GM10266 (cell line): ENCODE measurements at regions not wholly inside any gene's neighbourhood (a gene's known extent, or its start where the extent isn't known, plus 50 kb on each side); places are given as distances from the start of the nearest gene placed in this dataset.
"Not testable (repeated sequence)": the region's sequence is repeated elsewhere in the genome, so short reads cannot be mapped to it uniquely, and the experiment has no call there.

ENCODE experiments used
- DNase-seq: peaks from one replicate; pipeline ENCODE4 v3.0.0; 2012; ENCODE audit errors: extremely low spot score
- TF ChIP-seq, protein P1 (sequence below): IDR thresholded peaks from 2 replicates; pipeline ENCODE4 v1.5.1; 2012; ENCODE audit warnings: mild to moderate bottlenecking, low read depth; ENCODE audit not compliant: control insufficient read depth, insufficient read depth; ENCODE audit errors: missing control alignments

DNA sequence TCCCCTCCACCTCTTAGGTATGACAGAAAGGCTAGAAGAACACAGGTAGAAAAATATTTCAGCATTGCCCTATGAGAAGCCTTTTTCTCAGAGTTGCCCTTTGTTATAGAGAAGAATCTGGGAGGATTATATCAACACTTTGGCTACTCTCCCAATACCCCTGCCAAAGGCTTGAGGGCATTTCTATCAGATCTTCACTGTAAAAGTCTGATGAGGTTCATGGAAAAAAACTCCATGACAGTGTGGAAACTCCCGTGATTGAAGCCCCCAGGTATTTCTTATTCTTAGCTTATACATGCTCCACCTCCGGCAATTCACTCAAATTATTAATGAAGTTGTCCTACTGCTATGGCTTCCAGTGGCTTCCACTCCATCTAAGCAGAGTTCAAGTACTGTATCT lies 753.6 kb downstream of the CENPC start:
- TF ChIP-seq, protein P1, sequence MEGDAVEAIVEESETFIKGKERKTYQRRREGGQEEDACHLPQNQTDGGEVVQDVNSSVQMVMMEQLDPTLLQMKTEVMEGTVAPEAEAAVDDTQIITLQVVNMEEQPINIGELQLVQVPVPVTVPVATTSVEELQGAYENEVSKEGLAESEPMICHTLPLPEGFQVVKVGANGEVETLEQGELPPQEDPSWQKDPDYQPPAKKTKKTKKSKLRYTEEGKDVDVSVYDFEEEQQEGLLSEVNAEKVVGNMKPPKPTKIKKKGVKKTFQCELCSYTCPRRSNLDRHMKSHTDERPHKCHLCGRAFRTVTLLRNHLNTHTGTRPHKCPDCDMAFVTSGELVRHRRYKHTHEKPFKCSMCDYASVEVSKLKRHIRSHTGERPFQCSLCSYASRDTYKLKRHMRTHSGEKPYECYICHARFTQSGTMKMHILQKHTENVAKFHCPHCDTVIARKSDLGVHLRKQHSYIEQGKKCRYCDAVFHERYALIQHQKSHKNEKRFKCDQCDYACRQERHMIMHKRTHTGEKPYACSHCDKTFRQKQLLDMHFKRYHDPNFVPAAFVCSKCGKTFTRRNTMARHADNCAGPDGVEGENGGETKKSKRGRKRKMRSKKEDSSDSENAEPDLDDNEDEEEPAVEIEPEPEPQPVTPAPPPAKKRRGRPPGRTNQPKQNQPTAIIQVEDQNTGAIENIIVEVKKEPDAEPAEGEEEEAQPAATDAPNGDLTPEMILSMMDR: no peak
- no peak for DNase-seq

DNA sequence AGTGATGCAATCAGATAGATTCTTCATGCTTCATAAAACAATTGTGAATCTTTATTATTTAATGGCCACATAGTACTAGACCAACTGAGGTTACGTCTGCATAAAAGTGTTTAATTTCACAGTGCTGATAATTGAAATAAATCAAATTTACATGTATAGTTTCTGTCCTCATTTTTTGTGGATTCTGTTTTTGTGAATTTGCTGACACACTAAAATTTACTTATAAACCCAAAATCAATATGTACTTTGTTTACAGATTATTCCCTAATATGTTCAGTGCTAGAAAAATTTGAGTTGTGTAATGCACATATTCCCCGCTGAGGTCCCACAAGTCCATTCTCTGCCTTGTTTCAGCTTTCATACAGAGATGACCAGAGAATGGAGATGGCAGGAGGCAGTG lies 759.8 kb downstream of the CENPC start:
- TF ChIP-seq, protein P1: no peak
- DNase-seq: no peak

DNA sequence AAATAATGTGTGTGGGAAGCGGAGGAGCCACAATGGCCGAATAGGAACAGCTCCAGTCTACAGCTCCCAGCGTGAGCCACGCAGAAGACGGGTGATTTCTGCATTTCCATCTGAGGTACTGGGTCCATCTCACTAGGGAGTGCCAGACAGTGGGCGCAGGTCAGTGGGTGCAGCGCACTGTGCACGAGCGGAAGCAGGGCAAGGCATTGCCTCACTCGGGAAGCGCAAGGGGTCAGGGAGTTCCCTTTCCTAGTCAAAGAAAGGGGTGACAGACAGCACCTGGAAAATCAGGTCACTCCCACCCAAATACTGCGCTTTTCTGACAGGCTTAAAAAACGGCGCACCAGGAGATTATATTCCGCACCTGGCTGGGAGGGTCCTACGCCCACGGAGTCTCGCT lies 762.6 kb downstream of the CENPC start:
- DNase-seq: not testable (repeated sequence)

DNA sequence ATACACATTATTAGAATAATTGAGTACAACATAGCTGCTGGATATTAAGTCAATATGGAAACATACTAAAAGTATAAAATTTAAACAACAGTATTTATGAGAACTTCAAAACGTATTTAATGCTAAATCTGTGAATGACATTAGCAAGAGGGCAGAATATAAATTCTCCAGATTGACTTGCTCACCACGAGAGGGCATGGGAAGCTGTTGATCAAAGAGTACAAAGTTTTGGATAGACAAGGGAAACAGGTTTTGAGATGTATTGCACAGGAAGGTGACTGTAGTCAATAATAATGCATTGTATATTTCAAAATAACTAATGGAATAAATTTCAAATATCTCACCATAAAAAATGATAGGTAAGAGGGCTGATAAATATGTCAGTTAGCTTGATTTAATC lies 768.2 kb downstream of the CENPC start:
- TF ChIP-seq, protein P1: no peak
- no peak for DNase-seq

DNA sequence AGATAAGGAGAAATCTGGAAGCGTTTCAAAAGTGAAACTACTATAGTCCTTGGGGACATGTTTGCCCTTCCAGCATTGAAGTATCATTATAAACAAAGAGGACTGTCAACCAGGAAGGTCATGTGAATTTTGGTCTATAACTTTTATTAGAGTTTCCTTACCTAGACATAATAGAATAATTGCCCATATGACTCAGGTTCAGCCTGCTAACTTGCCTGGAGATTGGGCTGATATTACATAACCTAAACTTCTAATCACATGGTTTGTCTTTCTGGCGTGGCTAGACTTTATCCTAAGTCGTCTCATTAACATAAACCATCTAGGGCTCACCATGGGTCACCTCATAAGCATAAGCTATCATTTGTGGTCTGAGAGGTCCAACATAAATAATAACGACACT lies 775.9 kb downstream of the CENPC start:
- no peak for DNase-seq
- TF ChIP-seq, protein P1: no peak

DNA sequence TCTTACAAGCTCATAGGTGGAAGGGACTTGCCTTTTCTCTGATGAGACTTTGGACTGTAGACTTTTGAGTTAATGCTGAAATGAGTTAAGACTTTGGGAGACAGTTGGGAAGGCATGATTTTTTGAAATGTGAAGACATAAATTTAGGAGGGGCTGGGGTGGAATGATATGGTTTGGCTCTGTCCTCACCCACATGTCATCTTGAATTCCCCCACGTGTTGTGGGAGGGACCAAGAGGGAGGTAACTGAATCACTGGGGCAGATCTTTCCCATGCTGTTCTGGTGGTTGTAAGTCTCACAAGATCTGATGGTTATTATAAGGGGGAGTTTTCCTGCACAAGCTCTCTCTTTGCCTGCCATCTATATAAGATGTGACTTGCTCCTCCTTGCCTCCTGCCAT lies 777.9 kb downstream of the CENPC start:
- no peak for DNase-seq
- TF ChIP-seq, protein P1: no peak

DNA sequence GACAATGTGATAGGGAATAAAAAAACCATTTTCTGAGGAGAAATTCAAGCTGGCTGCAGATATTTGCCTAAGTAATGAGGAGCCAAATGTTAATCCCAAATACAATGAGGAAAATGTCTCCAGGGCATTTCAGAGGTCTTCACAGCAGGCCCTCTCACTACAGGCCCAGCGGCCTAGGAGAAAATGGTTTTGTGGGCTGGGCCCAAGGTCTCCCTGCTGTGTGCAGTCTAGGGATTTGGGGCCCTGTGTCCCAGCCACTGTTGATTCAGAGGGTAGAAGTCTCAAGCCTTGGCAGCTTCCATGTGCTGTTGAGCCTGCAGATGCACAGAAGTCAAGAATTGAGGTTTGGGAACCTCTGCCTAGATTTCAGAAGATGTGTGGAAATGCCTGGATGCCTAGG lies 778.7 kb downstream of the CENPC start:
- DNase-seq: no peak
- TF ChIP-seq, protein P1: no peak

DNA sequence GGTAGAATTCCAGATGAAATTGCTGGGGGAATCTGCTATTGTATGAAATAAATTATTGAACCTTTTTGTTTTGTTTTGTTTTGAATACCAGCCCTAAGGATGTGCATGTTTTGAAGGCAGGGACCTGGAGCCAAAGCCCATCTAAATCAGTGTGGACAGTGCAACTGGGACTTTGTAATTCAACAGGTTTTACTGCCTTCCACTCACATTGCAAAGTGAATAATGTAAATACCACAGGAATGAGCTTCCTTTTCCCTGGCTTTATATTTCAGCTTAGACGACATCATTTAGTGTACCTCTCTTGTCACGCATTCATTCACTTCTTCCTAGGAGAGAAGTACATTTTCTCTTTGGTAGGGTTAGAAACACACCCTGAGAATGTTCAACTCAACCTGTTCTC lies 795.0 kb downstream of the CENPC start:
- DNase-seq: no peak
- TF ChIP-seq, protein P1: no peak

DNA sequence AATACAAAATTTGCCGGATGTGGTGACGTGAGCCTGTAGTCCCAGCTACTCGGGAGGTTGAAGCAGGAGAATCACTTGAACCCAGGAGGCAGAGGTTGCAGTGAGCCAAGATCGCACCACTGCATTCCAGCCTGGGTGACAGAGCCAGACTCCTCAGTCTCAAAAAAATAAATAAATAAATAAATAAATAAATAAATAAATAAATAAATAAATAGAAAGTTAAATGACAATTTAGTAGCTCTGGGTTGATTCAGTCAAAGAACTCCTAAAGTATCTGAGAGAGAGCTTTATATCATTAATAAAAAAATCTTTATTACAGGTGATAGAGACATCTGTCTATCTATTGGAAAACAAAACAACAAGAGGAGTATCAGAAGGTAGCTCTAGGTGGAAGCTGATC lies 798.4 kb downstream of the CENPC start:
- DNase-seq: not testable (repeated sequence)
